Eye (tissue), 1 donor: ENCODE measurements at regions not wholly inside any gene's neighbourhood (a gene's known extent, or its start where the extent isn't known, plus 50 kb on each side); places are given as distances from the start of the nearest gene placed in this dataset.
A peak's percentile ranks its signal among the peaks of the same experiment; 100 is the strongest.

Source experiments
- DNase-seq: peaks from one replicate; pipeline ENCODE4 v3.0.0-alpha.2; 2015

DNA sequence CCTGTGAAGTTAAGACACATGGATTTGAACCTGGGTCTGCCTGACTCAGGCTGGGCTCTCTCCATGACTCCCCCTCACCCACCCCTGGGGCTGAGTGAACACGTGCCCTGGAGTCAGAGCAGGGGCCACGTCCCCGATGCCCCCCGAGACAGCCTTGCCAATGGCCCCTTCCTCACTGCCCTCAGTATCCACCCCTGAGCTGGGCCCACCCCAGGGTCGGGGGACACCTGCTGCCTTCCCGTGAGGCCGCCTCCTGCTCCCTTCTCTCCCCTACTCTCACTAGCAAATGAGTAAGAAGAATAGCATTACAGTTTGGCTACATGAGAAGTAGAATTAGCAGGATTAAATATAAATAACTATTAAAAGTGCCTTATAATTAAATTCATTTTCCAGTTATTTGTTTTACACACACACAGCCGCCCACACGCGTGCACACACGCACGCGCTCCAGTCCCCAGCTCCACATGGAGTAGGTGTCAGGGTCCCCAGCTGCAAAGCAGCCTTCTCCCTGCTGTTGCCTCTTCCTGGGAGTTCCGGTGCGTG, 117.4 kb upstream of the LINGO1 start:
- DNase-seq, result no peak

DNA sequence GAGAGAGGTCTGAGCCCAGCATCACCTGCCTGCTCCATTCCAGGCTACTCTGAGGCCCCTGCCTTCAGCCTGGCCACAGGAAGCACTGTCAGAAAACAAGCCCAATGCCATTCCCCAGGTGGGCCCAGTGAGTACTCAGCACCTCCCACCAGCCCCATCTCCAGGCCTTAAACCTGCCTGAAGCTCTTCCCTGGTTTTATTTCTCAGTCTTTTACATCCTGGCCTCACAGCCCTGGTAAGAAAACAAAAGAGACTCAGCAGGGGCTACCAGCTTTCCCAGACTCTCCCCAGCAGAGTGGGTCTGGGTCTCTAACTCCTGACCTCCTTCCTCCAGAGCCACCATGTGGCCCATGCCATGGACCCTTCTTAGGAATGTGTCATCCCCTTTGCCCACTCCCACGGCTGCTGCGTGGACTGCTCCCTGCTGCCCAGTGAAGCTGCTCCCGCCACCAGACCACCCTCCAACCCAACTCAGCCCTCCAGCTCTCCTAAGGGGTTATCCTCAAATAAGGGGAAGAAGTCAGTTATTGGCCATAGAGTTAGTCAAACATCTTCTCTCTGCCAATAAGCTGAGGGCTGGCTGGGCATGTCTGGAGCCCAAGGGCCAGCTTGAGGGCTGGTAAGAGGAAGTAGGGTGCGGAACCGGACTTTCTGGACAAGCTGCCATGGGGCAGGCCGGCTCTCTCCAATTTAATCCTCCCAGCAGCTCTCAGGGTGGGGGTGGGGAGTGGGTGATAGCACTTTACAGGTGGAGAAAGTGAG, 116.7 kb upstream of the LINGO1 start:
- no peak for DNase-seq

DNA sequence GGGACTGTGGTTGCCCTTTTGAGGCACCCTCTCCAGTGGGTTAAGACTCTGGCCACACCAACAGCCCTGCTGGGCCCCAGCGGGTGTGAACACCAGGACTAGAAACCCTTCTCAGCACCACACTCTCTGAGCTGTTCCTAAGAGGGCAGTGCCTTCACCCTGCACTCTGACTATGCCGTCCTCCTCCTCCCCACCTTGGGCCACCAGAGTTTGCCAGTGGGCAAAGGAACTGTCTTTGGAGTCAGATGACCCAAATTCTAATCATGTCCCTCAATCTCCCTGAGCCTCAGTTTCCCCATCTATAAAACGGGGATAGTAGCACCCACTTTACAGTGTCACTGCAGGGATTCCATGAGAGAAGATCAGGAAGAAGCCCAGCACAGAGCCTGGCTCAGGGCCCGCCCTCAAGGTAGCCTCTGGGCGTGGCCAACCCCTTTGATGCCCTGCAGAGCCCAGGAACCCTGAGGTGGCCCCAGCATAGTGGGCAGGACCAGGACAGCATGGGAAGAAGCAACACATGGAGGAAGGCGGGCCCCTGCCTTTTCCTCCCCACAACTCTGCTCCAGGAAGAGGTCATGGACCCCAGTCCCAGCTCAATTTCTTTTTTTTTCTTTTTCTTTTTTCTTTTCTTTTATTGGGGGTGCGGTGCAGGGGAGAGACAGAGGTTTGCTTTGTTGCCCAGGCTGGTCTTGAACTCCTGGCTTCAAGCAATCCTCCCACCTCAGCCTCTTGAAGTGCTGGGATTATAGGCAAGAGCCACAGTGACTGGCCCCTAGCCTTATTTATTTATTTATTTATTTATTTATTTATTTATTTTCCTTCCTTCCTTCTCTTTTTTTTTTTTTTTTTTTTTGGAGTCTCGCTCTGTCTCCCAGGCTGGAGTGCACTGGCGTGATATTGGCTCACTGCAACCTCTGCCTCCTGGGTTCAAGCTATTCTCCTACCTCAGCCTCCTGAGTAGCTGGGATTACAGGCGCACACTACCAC, 115.7 kb upstream of the LINGO1 start:
- DNase-seq, result no peak

DNA sequence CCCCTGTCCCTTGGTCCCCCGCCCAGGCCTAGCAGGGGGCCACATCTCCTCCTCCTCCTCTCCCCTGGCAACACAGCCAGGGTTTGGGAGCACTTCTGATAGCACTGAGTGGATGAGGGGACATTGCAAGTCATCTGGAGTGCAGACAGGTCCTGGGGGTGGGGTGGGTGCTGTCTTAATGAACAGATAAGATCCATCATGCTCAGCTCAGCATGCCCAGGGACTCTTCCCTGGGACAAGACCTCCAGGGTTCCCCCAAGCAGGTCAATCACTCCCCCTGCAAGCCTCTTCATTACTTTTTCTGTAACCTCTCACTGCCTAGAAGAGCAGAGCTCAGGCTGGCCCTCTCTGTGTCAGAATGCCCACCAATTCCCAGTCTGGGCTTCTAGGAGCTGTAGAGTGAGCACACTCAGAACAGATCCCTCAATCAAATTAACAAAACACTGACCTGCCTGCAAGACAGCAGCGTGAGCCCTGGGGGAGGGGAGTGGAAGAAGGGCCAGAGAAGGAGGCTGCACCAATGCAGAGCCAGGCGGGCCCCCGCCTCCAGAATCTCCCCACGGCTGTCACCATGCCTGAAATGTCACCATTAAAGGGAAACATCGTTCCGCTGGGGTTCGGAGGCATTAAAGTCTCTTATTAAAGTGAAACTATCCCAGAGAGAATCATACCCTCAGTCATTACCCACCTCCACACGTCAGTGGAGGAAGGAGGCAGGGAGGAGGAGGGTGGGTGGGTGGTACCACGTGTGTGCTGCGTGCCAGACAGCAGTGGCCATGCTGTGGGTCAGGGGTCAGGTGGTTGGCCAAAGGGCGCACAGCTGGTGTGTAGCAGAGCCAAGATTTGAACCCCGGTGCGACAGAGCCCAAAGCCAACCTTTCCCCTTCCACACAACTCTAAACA, 114.7 kb upstream of the LINGO1 start:
- peak; percentile 27 for DNase-seq

DNA sequence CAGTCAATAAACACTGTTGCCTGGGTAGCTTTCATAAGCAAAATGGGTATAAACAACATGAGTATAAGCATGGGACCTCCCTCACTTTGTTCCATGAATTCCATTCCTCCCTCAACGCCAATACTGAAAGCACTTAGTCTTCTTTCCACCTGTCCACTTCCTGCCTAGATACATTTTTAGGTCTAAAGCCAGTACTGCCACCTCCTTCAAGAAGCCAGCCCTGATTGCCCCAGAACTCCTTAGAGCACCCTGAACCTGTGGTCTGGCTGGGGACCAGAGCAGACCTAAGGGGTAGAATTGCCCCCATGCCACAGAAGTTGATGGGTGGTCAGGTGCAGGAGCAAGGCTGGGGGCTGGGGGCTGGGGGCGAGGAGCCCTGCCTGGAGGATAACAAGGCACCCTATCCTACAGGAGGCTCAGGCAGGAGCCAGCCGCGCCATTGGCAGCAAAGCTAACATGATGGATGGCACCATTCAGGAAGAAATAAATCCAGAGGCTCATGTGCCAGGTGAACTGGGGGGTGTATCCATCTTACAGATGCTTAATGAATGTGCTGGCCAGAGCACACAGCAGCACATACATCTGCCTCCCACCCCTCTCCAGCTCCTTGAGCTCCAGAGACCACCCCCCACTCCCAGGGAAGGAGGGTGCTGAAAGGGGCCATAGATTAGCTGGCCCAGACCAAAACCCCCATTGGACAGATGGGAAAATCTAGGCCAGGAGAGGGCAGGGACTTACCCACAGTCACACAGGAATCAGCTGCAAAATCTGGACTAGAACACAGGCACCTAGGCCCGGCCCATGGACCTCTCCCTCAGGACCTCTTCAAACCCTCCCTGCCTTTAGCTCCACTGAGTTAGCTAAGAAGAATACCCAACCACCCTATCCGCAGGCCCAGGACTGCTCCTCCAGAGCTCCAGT, 113.8 kb upstream of the LINGO1 start:
- no peak for DNase-seq

DNA sequence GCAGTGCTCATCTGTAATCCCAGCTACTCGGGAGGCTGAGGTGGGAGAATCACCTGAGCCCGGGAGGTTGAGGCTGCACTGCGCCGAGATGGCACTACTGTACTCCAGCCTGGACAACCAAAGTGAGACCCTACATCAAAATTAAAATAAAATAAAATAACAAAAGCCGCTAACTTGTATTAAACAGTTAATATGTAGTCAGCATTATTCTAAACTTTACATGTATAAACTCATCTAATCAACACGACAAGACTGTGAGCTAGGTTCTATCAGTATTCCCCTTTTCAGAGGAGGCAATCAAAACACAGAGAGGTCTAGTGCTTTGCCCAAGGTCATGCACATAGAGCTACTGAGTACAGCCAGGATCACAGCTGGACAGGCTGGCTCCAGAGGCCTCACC, 111.7 kb upstream of the LINGO1 start:
- DNase-seq, result no peak

DNA sequence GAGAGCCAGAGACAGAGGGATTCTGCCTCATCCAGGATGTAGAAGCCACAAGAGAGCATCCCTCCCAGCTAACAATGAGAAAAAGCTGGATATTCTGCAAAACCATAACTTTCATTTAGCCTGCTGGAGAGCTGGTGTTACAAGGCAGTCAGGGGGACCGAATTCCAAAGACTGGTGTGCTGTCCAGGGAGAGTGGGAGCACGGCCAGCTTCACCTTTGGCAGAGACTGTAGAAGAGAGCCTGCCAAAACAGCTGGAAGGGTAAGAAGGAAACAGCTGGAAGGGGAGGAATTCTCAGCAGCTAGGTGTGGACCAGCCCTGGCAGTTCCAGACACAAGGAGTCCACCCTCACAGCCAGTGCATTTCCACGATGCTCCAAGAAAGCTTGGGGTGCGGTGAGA, 109.9 kb upstream of the LINGO1 start:
- DNase-seq, result no peak

DNA sequence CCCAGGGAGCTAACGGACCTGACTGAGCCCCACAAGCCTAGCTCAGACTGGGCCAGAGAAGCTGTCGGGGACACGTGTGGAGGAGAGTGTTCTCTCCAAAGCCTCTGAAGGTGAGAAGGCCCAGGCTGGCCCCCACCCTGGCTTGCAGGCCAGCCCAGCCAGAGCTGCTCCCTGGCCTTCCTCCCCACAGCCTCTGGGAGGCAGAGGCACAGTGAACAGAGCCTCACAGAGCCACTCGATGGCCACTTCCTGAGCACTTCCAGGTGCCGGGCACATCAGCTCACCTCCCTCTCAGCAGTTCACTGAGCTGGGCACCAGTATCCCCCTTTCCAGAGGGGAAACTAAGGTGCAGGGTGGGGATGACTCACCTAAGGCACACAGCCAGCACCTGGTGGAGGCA, 109.4 kb upstream of the LINGO1 start:
- DNase-seq, result no peak

DNA sequence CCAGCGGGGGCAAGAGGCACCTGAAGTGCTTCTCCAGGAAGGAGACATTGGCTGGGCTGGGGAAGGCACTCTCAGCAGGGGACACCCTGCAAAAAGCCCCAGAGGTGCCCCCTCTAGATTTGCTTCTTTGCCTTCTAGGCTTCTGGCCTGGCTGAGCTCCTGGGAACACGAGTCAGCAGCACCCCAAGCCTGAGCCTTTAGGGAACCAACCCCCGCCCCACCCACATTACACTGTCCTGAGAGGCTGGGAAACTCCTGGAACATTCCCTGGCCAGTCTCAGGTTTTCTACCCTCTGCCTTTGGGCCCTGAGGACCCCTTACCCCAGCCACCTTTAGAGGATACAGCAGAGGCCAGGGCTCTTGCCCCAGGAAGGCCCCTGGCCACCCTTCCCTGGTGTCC, 108.4 kb upstream of the LINGO1 start:
- no peak for DNase-seq

DNA sequence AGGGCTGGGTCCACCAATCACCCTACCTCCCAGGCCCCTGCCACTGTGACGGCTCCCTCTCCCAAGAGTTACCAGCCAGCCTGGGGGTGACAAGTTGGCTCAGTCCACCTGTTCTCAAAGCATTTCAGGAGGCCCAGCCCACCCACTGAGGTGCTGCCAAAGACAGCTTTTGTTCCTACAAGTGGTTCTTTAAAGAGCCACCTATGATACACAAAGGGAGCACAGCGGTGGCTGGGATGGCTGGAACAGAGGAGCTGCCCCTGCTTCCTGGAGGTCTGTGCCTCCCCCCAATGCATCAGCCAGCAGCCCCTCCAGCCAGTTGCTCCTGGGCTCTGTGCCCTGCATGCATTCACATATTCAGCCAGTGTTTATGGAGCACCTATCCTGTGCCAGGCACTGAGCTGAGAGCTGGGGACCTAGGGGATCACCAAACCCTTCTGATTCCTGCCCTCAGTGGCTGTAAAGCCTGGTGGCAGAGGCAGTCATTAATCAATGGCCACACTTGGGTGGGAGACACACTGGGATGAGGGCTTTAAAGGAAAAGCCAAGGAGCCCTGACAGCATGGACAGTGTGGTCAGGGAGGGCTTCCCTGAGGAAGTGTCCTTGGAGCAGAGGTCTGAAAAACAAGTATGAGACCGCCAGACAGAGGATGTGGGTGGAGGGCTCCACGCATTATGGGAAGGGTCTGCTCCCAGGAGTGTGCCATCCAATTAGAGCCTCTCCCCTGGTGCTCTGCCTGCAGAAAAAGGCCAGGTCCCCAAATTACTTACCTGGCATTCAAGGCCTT, 107.1 kb upstream of the LINGO1 start:
- peak; percentile 20 for DNase-seq

DNA sequence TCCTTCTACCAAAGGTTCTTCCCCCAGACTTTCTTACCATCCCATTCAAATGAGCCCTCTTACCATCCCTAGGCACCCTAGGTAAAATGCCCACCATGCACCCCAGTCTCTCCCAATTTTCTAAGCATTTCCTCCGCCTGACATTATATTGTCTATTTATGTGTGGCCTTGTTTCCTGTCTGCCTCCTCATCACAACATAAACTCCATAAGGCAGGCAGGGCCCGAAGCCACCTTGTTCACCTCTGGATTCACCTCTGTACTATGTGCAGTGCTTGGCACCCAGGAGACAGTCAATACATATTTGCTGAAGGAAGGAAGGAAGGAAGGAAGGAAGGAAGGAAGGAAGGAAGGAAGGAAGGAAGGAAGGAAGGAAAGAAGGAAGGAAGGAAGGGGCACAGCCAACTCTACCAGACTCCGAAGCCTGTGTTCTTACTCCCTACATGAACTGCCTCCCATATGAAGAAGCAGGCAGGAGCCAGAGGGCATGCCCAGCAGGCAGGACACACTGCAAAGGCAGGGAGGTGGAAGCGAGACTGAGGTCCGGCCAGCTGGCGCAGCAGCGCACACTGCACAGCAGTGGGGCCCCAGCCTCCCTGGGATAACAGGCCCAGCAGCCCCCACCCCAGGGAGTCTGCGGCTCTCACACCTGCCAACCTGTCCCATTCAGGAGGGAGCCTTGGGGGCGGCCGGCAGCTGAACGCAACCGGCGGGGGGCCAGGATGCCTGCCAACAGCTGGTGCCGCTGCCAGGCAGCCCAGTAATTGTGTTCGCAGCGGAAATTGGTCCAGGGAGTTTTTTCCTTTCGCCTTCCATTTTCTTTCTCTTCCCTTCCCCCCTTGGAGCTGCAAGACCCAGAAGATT, 106.0 kb upstream of the LINGO1 start:
- peak; percentile 66 for DNase-seq

DNA sequence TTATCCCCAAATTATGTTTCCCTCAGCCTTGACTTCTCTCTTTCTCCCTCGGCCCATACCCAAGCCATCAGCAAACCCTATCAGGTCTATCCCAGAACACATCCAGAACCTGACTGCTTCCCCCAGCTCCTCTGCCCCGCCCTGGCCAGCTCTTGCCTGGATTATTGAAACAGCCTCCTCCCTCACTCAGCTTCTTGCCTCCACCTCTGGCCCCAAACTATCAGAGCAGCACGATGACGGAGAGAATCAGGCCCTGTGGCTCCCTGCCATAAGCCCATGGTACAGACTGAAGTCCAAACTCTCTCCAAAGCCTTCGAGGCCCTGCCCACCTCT, 105.3 kb upstream of the LINGO1 start:
- DNase-seq, result no peak

DNA sequence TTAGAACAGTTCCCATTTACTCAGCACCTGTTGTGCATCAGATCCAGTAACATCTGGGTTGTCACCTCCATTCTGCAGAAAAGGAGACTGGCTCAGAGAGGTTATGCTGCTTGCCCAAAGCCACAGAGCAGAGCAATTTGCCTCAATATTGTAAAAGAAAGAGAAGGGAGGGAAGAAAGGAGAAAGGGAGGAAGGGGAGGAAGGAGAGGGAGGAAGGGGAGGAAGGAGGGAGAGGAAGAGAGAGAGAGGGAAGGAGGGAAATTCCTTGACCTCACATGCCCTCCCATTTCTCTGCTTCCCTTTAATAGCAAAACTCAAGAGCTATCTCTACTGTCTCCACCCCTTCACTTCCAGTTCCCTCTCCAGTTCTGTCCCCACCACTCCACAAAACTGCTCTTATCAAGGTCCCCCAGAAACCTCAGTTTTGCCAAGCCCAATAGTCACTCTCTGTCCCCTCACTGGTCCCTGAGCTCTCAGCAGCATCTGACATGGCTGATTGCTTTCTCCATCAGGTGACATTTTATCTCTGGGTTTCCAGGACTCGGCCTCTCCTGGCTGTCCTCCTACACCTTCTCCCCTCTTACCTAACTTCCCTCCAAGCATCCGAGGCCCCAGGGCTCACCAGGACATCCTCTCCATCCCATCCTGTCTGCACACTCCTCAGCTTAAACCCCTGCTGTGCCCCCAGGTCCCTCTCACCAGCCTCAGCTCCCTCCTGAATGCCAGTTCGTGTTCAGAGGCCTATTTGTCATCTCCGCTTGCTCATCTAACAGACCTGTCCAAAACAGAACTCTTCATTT, 104.7 kb upstream of the LINGO1 start:
- no peak for DNase-seq

DNA sequence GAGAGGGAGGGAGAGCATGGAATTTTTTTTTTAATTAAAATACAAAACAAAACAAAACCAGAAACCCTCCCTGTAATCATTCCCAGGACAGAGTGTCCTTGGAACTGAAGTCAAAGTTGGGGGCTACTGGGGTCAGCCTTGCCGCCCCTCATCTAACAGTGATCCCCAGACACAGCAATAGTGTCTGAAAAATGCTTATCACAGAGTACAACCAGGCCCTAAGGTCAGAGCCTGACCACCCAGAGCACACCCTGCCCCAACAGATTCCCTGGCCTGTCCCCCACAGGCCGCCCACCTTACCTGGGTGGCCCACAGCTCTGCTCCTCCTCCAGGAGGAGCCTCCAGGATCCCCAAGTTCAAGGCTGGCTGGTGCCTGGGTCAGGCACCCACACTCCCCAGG, 101.6 kb upstream of the LINGO1 start:
- DNase-seq, result no peak

DNA sequence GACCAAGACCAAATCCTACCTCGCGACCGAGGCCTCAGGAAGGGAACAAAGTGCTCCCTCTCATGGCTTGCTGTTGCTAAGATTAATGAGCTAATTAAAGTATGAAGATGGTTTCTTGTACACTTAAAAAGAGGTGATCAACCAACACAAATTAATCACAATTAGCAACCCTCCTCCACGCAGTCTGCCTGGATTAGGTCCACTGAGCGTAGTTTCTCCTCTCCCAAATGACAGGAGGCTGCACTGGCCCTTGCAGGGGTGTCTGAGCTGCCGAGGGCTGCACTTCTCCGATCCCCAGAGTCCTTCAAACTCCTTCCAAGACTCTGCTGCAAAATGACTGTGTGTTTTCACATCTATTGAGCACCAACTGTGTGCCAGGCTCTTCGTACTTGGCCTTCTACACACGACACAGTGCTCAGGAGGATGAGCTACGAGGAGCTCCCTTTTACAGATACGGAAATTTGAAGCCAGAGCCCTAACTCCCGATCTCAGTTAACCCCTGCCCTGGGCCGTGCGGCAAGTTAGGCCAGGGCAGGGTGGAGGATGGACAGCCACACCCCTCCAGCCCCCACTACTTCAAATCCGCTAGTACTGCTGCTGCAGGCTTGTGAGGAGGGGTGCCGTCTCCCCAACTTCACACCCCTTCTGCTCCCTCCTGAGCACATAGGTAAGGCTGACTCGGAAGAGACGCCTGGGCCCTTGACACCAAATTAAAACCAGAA, 101.0 kb upstream of the LINGO1 start:
- DNase-seq, result no peak

DNA sequence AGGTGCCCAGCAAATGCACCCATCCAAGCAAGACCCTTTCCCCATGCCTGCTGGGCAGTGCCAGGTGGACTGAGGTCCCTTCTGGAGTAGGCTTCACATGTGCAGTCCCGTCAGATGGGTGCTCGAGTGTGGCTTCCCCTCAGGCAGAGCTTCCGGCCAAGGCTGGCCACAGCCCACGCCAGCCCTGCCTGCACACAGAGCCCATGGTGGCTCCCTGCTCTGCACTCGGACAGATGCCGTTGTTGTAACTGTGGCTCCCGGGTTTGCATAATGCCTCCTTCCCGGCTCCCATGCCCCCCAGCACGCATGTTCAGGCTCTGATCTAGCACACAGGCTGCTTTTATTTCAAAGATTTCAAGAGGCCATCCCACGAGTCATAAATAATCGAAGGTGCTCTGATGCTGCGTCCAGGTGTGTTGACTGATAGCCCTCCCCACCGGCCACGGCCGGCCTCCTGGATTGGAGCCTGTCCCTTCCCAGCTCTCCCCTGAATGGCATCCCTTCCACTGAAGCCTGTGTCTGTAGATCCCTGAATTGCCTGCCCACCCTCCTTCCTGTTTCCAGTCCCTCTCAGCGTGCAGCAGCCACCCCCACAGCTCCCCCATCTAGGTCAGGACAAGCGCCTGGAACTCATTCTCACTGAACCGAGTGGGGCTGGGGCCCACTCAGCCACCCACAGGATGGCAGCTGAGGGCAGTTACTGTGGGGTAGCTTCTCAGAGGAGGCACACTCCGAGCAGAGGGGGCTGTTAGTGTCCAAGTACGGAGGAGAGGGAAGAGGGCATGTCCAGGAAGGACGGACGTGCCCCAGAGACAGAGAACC, 100.0 kb upstream of the LINGO1 start:
- DNase-seq, result no peak

DNA sequence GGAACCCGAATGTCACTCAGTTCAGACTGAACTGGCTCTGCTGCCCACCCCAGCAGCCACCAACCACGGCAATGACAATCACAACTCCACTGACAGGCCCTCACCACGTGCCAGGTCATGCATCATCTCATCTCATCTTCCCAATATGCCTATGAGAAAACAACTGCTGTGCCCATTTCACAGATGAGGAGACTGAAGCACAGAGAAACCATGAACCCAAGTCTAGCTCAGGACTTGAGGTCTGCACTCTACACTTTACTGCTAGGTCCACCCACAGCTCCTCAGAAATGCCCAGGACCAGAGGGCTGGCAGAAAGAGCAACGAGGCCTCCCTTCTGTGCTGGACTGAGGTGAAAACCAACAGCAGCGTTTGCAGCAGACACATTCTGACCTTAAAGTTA, 99.2 kb upstream of the LINGO1 start:
- no peak for DNase-seq
